Prostate gland (tissue), 2 donors: ENCODE measurements at regions not wholly inside any gene's neighbourhood (a gene's known extent, or its start where the extent isn't known, plus 50 kb on each side); places are given as distances from the start of the nearest gene placed in this dataset.

ENCODE experiments used
- CTCF ChIP-seq, 4 experiments: fragments of 200-600 bp in 2 of 4; fragments of 450-650 bp in 2 of 4; sonication (generic) in 2 of 4; IDR thresholded peaks; 1 replicate in 3 of 4; 2 replicates in 1 of 4; pipeline ENCODE4 v1.5.1; 2016 to 2019; ENCODE audit warnings: antibody characterized with exemption in 4 of 4, mild to moderate bottlenecking in 2 of 4, moderate library complexity in 2 of 4
- POLR2AphosphoS5 ChIP-seq: sonication (generic); formaldehyde crosslinking; IDR thresholded peaks from one replicate; pipeline ENCODE4 v1.6.1; 2017; ENCODE audit warnings: antibody characterized with exemption

GRCh38 chr12:3355378-3355900 lies 135.6 kb upstream of the PRMT8 start:
- TF ChIP-seq CTCF (IDR thresholded peaks at IDR 0.05) (no peak), POLR2AphosphoS5 (no peak)
